ENCODE measurements at regions not wholly inside any gene's neighbourhood (a gene's known extent, or its start where the extent isn't known, plus 50 kb on each side); places are given as distances from the start of the nearest gene placed in this dataset.
"Not testable (repeated sequence)": the region's sequence is repeated elsewhere in the genome, so short reads cannot be mapped to it uniquely, and the experiment has no call there.

DNA sequence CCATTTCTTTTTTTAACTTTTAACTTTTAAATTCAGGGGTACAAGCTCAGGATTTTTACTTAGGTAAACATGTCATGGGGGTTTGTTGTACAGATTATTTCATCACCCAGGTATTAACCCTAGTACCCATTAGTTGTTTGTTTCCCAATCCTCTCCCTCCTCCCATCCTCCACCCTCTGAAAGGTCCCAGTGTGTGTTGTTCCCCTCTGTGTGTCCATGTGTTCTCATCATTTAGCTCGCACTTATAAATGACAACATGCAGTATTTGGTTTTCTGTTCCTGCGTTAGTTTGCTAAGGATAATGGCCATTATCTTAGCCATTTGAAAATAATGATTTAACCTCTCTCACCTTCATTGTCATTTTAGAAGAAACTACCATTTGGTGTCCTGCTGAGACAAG is 684.9 kb downstream of the MAFB start:
- TF ChIP-seq, protein P1, sequence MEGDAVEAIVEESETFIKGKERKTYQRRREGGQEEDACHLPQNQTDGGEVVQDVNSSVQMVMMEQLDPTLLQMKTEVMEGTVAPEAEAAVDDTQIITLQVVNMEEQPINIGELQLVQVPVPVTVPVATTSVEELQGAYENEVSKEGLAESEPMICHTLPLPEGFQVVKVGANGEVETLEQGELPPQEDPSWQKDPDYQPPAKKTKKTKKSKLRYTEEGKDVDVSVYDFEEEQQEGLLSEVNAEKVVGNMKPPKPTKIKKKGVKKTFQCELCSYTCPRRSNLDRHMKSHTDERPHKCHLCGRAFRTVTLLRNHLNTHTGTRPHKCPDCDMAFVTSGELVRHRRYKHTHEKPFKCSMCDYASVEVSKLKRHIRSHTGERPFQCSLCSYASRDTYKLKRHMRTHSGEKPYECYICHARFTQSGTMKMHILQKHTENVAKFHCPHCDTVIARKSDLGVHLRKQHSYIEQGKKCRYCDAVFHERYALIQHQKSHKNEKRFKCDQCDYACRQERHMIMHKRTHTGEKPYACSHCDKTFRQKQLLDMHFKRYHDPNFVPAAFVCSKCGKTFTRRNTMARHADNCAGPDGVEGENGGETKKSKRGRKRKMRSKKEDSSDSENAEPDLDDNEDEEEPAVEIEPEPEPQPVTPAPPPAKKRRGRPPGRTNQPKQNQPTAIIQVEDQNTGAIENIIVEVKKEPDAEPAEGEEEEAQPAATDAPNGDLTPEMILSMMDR (IDR thresholded peaks at IDR 0.05) = not testable (repeated sequence)
- not testable (repeated sequence) for TF ChIP-seq POLR2A, EP300 (IDR thresholded peaks at IDR 0.05)

Measured in stomach (tissue), 4 donors.